Stimulated activated CD8-positive, alpha-beta memory T cell treated with anti-CD3 and anti-CD28 coated beads, Interleukin-7, amount 100 ng/mL, for 24 hours (primary cell): ENCODE measurements at regions not wholly inside any gene's neighbourhood (a gene's known extent, or its start where the extent isn't known, plus 50 kb on each side); places are given as distances from the start of the nearest gene placed in this dataset.

ENCODE experiments used
- DNase-seq: peaks from one replicate; pipeline ENCODE4 v3.0.0-alpha.2; 2020; ENCODE audit warnings: low read depth

GRCh38 chrX:46447384-46447783 lies 97.8 kb downstream of the ZNF674 start:
- DNase-seq: no peak

GRCh38 chrX:46446727-46447378 lies 98.4 kb downstream of the ZNF674 start:
- DNase-seq: peak; percentile 68

DNA sequence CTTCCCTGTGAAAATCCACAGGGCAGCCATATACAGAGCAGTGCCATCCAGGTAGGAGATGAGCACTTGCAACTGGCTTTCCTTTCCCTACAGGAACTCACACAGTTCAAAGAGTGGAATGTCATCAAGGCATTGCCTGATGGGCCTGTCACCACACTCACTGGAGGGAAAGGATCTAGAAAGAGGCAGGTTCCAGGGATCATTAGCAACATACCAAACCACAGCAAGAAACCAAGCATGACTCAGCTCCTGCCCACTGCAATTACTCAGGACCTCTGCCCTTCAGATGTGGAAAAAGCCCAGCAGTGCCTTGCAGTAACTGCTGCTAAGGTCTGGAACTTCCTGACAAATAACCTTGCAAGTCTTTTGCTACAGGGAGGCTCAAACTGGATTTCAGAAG lies 101.2 kb downstream of the ZNF674 start:
- no peak for DNase-seq

DNA sequence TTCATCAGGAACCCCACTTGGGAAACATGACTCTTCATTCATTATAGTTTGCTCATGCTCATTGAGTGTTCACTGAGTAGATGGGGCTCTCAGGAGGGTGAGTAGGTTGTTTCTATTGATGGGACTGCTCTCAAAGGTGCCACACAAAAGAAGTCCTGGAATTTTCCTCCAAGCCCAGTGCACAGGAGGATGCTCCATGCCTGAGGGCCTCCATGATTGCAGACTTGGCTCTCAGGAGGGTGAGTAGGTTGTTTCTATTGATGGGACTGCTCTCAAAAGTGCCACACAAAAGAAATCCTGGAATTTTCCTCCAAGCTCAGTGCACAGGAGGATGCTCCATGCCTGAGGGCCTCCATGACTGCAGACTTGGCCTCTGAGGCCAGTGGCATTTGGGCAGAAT lies 108.5 kb downstream of the ZNF674 start:
- no peak for DNase-seq

GRCh38 chrX:46433892-46434291 lies 111.3 kb downstream of the ZNF674 start:
- DNase-seq: no peak

DNA sequence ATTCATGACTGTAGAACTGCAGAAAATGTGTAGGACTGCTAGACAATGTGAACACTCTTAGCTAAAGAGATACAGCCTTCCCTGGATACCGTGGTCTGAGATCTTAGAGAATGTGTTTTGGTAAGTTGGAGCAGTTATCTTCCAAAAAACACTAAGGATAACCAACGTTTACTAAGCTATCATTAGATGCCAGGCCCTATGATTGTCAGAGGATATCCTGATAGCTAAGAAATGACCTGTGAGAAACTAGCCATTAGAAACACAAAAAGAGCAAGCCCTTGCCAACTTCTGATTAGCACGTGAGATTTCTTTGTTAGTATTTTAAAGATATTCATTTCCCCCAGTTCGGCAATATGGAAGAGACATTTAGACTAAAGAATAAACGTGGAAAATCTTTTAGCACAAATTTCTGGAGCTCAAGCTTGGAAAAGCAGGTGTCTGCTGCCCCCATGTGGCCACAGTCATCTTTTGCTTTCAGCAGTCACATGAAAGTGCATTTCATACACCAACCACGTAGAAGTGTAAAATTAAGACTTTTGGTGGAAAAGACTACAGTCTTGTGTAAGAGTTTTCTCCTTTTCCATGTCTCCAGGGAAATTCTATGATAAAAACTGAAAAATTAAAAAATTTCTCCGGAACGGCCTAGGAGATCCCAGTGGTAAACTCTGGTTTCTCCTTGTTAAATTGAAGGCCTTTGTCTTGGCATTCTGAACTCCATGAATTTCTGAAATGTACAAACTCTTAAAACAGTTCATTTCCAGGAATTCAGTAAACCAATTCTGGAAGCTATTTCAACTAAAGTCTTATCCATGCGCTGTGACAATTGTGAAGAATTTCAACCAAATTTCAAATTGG lies 136.4 kb downstream of the ZNF674 start:
- peak; percentile 41 for DNase-seq

GRCh38 chrX:46407753-46408130 lies 137.5 kb downstream of the ZNF674 start:
- DNase-seq: no peak

DNA sequence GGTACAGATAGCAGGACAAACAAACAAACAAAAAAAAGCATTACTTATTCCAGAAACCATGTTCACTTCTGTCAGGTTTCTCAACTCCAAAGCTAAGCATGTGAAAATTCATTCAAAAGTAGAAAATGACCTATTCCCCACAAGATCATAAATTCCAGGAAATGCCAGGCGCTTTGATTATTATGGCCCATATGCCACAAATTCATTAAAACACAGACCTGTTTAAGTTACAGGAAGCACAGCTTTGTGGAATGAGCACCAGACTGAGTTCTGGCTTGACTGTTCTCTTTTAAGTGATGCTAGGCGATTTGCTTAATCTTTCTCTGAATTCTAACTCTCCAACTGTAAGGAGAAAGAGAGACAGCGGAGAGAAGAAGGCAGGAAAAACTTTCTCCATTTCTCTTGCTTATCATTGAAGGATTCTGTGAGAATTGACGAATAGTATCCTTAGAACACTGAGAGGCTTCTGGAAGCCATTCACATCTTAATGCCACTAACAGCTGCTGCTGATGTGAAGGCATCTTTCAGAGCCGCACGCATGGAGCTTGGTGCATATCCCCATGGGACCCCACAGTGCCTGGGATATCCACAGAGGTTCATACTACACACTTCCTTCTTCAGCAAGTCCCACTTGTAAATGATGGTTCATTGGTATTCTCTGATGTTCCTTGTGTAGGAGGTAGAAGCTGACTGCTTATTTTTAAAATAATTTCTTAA lies 138.0 kb downstream of the ZNF674 start:
- DNase-seq: no peak

GRCh38 chrX:46404774-46405173 lies 140.4 kb downstream of the ZNF674 start:
- no peak for DNase-seq

DNA sequence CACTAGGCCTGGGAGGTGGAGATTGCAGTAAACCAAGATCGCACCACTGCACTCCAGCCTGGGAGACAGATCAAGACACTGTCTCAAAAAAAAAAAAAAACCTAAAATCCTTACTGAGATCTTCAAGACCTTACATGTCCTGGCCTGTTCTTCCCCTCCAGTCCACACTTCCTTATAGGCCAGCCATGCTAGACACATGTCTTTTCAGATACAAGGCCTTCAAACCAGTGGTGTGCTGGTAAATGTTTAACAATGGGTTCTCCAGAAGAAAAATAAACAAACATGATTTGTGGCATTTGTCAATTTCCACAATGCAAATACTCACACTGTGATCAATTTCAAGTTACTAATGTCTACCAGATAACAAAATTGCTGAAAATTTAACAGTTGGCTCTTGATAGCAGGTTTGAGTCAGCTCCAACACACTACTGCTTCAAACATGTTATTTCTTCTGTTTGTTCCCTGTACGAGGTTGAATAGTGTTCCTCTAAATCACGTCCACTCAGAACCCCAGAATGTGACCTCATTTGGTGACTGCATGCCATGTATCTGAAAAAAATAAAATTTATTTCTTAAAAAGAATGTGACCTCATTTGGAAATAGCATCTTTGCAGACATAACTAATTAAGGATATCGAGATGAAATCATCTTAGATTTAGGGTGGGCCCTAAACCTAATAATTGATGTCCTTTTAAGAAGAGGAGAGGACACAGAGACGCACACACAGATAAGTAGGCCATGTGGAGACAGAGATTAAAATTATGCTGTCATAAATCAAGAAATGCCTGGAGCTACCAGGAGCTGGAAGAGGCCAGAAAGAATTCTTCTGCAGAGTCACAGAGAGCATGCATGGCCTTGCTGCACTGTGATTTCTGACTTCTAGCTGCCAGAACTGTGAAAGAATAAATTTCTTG lies 144.4 kb downstream of the ZNF674 start:
- no peak for DNase-seq

DNA sequence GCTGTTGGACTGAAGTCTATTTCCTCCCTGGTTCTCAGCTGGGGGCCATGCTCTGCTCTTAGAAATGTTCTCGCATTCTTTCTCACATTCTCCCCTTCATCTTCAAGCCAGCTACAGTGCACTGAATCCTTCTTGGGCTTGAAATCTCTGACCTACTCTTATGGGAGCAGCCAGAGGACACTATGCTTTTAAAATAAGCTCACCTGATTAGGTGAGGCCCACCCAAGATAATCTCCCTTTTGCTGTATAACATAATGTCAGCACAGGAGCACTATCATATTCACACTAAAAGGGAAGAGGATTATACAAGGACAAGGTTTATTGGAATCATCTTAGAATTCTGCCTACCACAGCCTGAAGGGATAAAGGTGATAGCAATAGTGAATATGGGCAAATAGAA lies 146.3 kb downstream of the ZNF674 start:
- no peak for DNase-seq

DNA sequence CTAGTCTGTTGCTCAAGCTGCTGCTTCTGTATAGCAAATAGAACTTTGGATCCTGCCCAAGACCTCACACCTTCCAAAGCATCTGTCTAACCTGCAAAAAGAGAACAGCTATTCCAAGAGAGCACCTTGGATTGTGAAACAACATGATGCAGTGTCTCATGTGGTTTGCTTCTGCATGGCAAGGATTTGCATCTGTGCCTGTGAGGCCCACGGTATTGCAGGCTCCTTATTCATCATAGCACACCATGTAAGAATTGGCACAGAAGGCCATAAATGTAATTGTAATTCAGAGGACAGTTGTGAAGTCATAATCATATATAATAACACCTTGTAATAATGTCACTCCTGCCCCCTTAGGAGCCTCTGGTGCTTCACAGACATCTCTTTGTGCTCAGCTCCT lies 147.1 kb downstream of the ZNF674 start:
- DNase-seq: no peak

- DNase-seq: no peak
Measured at GRCh38 chrX:46386511-46386910, 158.7 kb downstream of the ZNF674 start.

DNA sequence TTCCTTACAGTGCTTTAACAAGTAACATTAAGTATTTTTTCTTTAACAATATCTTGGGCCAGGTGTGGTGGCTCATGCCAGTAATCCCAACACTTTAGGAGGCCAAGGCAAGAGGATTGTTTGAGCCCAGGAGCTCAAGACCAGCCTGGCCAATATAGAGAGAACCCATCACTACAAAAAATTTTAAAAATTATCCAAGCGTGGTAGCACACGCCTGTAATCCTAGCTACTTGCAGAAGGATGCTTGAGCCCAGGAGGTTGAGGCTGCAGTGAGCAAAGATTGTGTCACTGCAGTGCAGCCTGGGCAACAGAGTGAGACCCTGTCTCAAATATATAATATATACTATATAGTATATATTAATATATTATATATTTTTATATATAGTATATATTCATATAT lies 162.2 kb downstream of the ZNF674 start:
- DNase-seq: no peak

DNA sequence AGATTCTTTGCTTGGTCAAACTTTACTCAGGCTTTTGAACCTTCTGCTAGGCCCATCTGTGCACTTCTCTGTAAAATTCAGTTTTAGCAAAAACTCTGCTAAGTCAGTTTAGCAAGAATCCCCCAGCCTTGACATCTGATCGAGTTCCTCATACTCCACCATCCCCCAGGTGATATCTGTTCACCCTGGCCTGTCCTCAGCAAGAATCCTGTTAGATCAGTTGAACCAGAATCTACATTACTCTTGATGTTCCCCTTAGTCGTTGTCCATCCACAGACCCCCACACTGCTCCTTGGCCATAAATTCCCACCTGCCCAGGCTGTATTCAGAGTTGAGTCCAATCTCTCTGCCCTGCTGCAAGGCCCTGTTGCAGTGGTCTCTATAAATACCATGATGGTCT lies 162.6 kb downstream of the ZNF674 start:
- DNase-seq: no peak

GRCh38 chrX:46381630-46382029 lies 163.6 kb downstream of the ZNF674 start:
- DNase-seq: no peak

GRCh38 chrX:46380148-46380752 lies 165.0 kb downstream of the ZNF674 start:
- DNase-seq: no peak

GRCh38 chrX:46376246-46376885 lies 168.9 kb downstream of the ZNF674 start:
- DNase-seq: no peak

DNA sequence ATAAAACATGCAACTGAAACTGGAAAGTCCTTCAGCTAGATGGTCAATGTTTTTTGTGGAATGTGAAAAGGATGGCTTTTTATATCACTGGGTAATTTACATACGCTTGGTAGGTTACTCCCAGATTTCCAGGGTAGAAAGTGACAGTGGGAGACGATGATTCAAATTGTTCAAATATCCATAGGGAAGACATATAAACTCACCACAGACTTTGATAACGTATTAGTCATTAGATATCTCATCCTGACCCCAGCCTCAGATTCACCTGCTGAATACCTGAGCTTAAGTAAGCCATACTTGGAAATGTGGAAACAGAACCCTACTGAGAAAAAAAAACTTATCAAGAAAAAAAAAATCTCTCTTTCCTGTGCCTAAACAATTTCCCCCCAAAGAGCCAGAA lies 169.4 kb downstream of the ZNF674 start:
- no peak for DNase-seq

DNA sequence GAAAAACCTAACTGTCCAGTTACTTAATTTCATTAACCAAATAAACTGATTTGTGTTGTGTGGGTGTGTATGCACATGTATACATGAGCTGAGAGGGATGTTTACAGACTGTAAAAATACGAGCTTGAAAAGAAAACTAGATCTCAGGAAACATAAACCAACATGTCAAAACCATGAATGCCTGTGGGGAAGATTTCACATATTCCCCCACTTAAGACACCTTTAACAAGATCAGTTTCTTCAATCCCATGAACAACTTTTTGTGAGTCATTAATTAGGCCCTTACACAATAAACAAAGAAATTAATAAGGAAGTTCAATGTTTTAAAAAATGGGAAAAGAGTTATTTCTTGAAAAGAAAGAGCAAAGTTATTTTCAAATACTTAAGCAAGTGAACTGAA lies 170.8 kb downstream of the ZNF674 start:
- no peak for DNase-seq

DNA sequence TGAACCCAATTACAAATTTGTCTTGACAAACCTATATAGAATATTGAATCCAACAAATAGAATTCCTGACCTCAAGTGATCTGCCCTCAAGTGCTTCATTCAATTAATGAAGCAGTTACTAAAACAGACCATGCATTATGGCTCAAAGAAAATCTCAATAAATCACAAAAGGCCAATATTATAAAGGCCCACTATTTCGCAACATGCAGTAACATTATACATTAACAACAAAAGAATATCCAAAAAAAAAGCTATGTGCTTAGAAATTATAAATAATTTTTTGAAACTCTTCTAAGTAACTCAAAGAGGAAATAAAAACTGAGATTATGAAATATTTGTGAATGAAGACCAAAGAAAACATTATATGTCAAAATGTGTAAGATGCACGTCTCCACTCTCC lies 177.7 kb downstream of the ZNF674 start:
- no peak for DNase-seq
